ENCODE measurements at regions not wholly inside any gene's neighbourhood (a gene's known extent, or its start where the extent isn't known, plus 50 kb on each side); places are given as distances from the start of the nearest gene placed in this dataset.

GRCh38 chr1:2880086-2880485 lies 78.6 kb upstream of the TTC34 start:
- no peak overlapping the region for H3K9ac ChIP-seq (replicated peaks in 1 of 4; ENCODE audit: extremely low read depth in 1 of 4, low read depth in 3 of 4, low read length in 3 of 4)
- WGBS, 2 experiments (ENCODE audit: extremely low coverage in 1 of 2, insufficient coverage in 1 of 2, insufficient read length in 1 of 2, insufficient replicate concordance in 2 of 2, low coverage in 1 of 2, low lambda C conversion rate in 2 of 2, missing lambda C conversion rate in 1 of 2), result 70% methylated on average over 7 of the region's 12 CpGs; no CpG with 5 or more reads in 1 of the 2 experiments
- no peak overlapping the region for H3K4me2 ChIP-seq (ENCODE audit: insufficient read depth in 1 of 2, low read depth in 2 of 2, low read length in 2 of 2)
- no peaks in the 10 kb centered on the region for H3K79me1 ChIP-seq (ENCODE audit: low read depth, low read length)
- POLR2A ChIA-PET (ENCODE audit: partially characterized antibody), result no interaction called here
- H3K23ac ChIP-seq (ENCODE audit: insufficient read length), result no peak overlapping the region
- H4K8ac ChIP-seq (ENCODE audit: extremely low read depth, insufficient read depth, low read length), result no peak overlapping the region
- no peak overlapping the region for H2BK15ac ChIP-seq (ENCODE audit: low read length)
- H2BK12ac ChIP-seq (ENCODE audit: low read depth, low read length), result no peak overlapping the region
- no peak for DNase-seq (ENCODE audit: low read depth in 1 of 2, low spot score in 2 of 2)
- CTCF ChIA-PET (ENCODE audit: partially characterized antibody), result no interaction called here
- no peak overlapping the region for H4K5ac ChIP-seq (ENCODE audit: insufficient read length, low read depth, low read length)
- no peak overlapping the region for H2BK120ac ChIP-seq (replicated peaks; ENCODE audit: low read depth, low read length)
- H3K9me3 ChIP-seq (ENCODE audit: insufficient read depth in 2 of 2, low read depth in 1 of 2, low read length in 1 of 2), result peaks cover 81 to 100% of the 10 kb centered on the region in 2 experiments
- peaks cover 0 to 2% of the 10 kb centered on the region in 2 experiments for H4K20me1 ChIP-seq (replicated peaks in 1 of 2; ENCODE audit: control insufficient read depth in 1 of 2, insufficient read depth in 2 of 2, low read length in 2 of 2)
- H4K91ac ChIP-seq (replicated peaks; ENCODE audit: insufficient read length, low read length), result no peak overlapping the region
- no peaks in the 10 kb centered on the region for H3K23me2 ChIP-seq (ENCODE audit: low read depth, low read length)
- no peaks in the 10 kb centered on the region for H3K79me2 ChIP-seq (ENCODE audit: control insufficient read depth in 1 of 2, insufficient read depth in 2 of 2, low read length in 2 of 2)
- no peak overlapping the region for H2AK5ac ChIP-seq (ENCODE audit: low read depth, low read length)
- no peak overlapping the region for H3K56ac ChIP-seq (replicated peaks; ENCODE audit: insufficient read length, low read depth, low read length)
- no peaks in the 10 kb centered on the region; a peak in 1 of 8 replicates for H3K36me3 ChIP-seq (ENCODE audit: control insufficient read depth in 2 of 4, insufficient read depth in 4 of 4, low read length in 3 of 4)
- no peak overlapping the region for H2BK20ac ChIP-seq (ENCODE audit: low read length)
- H3K4me1 ChIP-seq (replicated peaks in 1 of 4; ENCODE audit: control insufficient read depth in 3 of 4, insufficient read depth in 4 of 4, low read length in 3 of 4), result no peaks in the 10 kb centered on the region; a peak in 1 of 7 replicates
- H3K14ac ChIP-seq (ENCODE audit: insufficient read length), result no peak overlapping the region
- no peak overlapping the region for H3K4me3 ChIP-seq (ENCODE audit: extremely low read depth in 1 of 4, insufficient read depth in 2 of 4, low read depth in 3 of 4, low read length in 4 of 4)
- H3K18ac ChIP-seq (ENCODE audit: extremely low read depth, low read length), result no peak overlapping the region
- no peak overlapping the region for H2AFZ ChIP-seq (ENCODE audit: low read length)
- no peak for FAIRE-seq
- H3K27me3 ChIP-seq (replicated peaks in 1 of 4; ENCODE audit: control insufficient read depth in 3 of 4, extremely low read depth in 1 of 4, insufficient read depth in 3 of 4, low read length in 3 of 4), result no peaks in the 10 kb centered on the region
- H3K27ac ChIP-seq (ENCODE audit: low read depth, low read length), result no peak overlapping the region
- no peak overlapping the region for H3K4ac ChIP-seq (replicated peaks; ENCODE audit: insufficient read length, low read depth, low read length)
- H2BK5ac ChIP-seq (ENCODE audit: low read depth, low read length), result no peak overlapping the region
- TF ChIP-seq BCL11A (IDR thresholded peaks at IDR 0.05; ENCODE audit: low read depth in 2 of 2, low read length in 2 of 2) (no peak), ZNF274 (IDR thresholded peaks at IDR 0.05; ENCODE audit: borderline replicate concordance, extremely low read depth, low read length) (no peak), SAP30 (IDR thresholded peaks at IDR 0.05; ENCODE audit: insufficient read depth, insufficient replicate concordance, low read length) (no peak), RAD21 (IDR thresholded peaks at IDR 0.05 in 1 of 2, conservative IDR thresholded peaks at IDR 0.05 in 1 of 2; ENCODE audit: low read depth in 2 of 2, low read length in 2 of 2) (no peak), TAF1 (IDR thresholded peaks at IDR 0.05; ENCODE audit: low read depth, low read length) (no peak), CREB1 (IDR thresholded peaks at IDR 0.05) (no peak), SP1 (IDR thresholded peaks at IDR 0.05; ENCODE audit: low read depth, low read length) (no peak), RFX5 (IDR thresholded peaks at IDR 0.05; ENCODE audit: borderline replicate concordance, low read depth, low read length) (no peak), FOSL1 (IDR thresholded peaks at IDR 0.05; ENCODE audit: insufficient read depth, low read depth, low read length) (no peak), TEAD4 (IDR thresholded peaks at IDR 0.05; ENCODE audit: low read depth, low read length) (no peak), RXRA (IDR thresholded peaks at IDR 0.05; ENCODE audit: insufficient read depth, low read depth, low read length) (no peak), KDM4A (IDR thresholded peaks at IDR 0.05; ENCODE audit: low read depth, low read length, severe bottlenecking) (no peak), RBBP5 (IDR thresholded peaks at IDR 0.05; ENCODE audit: borderline replicate concordance, low read depth, low read length) (no peak)
